Cortex of kidney (tissue), 1 donor: ENCODE measurements at regions not wholly inside any gene's neighbourhood (a gene's known extent, or its start where the extent isn't known, plus 50 kb on each side); places are given as distances from the start of the nearest gene placed in this dataset.

ENCODE experiments used
- DNase-seq: peaks from one replicate; lab custom pipeline; 2025; lab: John Stamatoyannopoulos, UW

- DNase-seq: no peak
Measured at GRCh38 chr10:78274491-78274890, 240.8 kb downstream of the RPS24 start.

DNA sequence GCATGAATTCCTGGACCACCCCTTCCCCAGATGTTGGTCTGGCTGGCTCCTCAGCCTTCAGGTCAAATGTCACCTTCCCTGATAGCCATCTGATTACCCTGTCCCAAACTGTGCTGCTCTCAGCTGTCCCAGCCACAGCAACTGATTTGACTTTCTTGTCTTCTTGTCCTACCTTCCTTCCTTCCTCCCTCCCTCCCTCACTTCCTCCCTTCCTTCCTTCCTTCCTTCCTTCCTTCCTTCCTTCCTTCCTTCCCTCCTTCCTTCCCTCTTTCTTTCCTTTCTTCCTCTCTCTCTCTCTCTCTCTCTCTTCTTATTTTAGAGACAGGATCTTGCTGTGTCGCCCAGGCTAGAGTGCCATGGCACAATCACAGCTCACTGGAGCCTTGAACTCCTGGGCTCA, 242.5 kb downstream of the RPS24 start:
- DNase-seq: no peak

- no peak for DNase-seq
Measured at GRCh38 chr10:78277314-78278057, 243.8 kb downstream of the RPS24 start.

DNA sequence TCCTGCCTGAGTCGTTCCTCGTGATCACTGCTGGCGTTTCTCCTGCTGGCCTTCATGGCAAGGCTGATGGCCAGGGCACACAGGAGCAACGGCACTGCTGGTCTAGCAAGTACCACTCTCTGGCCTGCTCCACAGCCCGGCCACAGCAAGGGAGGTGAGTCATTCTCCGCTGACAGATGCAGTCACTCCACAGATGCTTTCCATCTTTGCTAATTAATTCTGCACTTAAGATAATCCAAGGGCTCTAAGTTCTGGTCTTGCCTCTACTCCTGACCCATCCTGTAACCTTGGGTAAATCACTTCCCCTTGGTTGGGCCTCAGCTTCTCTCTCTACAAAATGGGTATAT, 244.4 kb downstream of the RPS24 start:
- no peak for DNase-seq

DNA sequence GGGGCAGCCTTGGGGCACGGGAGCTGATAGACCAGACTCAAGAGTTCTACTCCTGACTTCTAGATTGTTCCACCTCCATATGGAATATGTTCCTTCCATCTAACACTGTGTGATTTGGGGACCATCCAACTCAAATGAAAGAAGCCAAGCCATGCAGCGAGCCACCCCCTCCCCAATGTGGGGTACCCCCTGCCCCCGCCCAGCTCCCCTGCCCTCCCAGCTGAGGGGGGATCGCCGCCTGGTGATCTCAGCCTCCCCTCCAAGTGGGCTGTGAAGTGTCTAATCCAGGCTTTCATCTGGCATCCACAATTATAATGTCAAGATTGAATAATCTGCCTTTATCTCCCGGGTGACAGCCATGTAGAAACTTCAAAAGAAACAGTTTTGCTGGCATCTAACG, 246.1 kb downstream of the RPS24 start:
- no peak for DNase-seq

- DNase-seq: no peak
Measured at GRCh38 chr10:78280604-78281003, 246.9 kb downstream of the RPS24 start.

DNA sequence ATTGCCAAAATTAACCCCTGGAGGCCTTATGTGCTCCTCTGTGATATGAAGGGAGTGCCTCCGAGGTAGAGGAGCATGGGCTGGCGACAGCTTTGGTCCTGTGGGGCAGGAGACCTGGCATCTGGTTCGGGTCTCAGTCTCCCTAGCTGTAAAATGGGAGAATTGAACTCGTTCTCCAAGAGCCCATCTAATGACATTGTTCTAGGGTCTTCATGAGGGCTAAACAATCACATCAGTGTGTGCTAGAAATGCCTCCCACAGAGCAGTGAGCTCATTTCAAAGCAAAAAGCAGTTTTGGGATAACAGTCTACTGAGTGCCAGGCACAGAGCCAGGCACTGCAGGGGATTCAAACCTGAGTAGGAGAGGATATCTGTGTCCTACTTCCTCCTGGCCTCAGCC, 248.0 kb downstream of the RPS24 start:
- DNase-seq: no peak

GRCh38 chr10:78283069-78283682, 249.5 kb downstream of the RPS24 start:
- no peak for DNase-seq

GRCh38 chr10:78284381-78284780, 250.7 kb downstream of the RPS24 start:
- no peak for DNase-seq

DNA sequence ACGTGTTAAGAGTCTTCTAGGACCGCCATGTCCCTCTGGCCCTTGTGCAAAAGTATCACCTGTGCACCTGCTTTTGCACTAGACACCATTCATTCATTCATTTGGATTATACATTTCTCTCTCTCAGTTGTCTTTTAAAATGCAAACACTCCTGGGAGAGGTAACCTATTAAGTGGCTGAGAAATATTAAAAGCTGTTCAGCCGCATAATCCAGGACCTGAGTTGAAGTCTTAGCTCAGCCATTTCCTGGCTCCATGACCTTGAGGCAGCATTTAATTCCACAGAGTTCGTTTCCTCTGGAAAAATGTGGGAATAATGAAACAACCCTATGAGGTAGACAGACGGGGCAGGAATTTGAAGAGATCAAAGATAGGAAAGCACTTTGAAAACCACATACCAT, 251.6 kb downstream of the RPS24 start:
- no peak for DNase-seq

DNA sequence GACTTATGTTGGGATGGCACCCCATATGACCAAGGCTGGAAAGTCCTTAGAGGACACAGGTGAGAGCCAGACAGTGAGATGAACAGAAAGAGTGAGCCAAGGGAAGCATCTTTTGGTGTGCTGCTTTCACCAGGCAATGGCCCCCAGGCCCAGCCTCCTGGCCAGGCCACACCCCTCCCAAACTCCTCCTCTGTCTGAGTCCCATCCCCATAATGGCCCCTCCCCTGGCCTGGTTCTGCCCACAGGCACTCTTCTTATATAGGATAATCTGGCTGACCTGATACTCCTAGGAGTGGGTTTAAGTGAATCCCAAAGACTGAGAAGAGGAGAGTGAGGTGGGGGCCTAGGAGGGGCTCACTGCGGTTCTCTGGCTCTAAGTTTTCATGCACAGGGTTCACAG, 252.5 kb downstream of the RPS24 start:
- DNase-seq: no peak

GRCh38 chr10:78286668-78287067, 253.0 kb downstream of the RPS24 start:
- DNase-seq: no peak

GRCh38 chr10:78287618-78288017, 254.0 kb downstream of the RPS24 start:
- no peak for DNase-seq

GRCh38 chr10:78288663-78289062, 255.0 kb downstream of the RPS24 start:
- DNase-seq: no peak

DNA sequence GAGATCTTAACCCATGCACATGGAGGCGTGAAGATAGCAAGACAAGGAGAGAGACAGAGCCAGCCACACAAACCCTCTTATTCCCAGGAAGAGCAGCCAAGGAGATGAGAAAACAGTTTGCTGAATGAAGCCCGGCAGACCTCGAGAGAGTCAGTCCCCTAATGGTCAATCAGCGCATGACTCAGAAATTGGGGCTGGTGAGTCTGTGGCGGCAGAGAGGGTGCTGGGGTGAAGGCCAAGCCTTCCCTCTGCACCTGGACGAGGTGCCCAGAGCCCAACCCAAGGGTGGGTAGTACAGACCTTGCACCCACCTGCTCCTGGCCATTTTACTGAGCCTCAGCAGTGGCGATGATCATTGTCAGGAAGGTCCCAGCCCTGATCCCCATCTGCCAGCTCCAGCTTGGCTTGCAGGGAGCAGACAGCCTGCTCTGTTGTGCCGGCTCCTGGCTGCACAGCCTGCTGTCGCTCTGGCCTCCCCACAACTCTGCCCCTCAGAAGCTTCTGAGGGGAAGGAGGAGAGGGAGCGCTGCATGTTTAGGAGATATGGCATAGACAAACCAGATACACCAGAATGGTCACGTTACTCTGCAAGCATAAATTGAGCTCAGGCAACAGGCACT, 256.6 kb downstream of the RPS24 start:
- no peak for DNase-seq

GRCh38 chr10:78291722-78292121, 258.1 kb downstream of the RPS24 start:
- no peak for DNase-seq

- no peak for DNase-seq
Measured at GRCh38 chr10:78292250-78292981, 258.8 kb downstream of the RPS24 start.

GRCh38 chr10:78292982-78293865, 259.6 kb downstream of the RPS24 start:
- no peak for DNase-seq

GRCh38 chr10:78295242-78295641, 261.6 kb downstream of the RPS24 start:
- no peak for DNase-seq

DNA sequence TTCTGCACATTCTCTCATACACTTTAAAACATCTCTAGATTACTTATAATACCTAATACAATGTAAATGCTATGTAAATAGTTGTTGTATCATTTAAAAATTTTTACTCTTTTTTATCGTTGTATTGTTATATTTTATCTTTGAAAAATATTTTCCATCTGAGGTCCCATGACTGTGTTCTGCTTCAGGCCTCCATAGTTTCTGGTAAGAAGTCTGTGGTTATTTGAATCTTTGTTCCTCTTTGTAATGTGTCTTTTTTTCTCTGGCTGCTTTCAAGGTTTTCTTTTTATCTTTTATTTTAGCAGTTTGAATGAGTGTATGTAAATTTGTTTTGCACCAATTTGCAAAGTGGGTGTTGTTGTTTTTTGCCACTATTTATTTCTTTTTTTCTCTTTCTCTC, 263.1 kb downstream of the RPS24 start:
- no peak for DNase-seq

GRCh38 chr10:78297997-78298396, 264.3 kb downstream of the RPS24 start:
- no peak for DNase-seq

GRCh38 chr10:78298835-78299234, 265.2 kb downstream of the RPS24 start:
- DNase-seq: no peak
